ENCODE measurements at regions not wholly inside any gene's neighbourhood (a gene's known extent, or its start where the extent isn't known, plus 50 kb on each side); places are given as distances from the start of the nearest gene placed in this dataset.
A peak's percentile ranks its signal among the peaks of the same experiment; 100 is the strongest.

- no peaks in the 10 kb centered on the region for H3K36me3 ChIP-seq (ENCODE audit: control insufficient read depth, insufficient read depth, low read length)
- DNase-seq: peak in 1 of 2 donors; percentile 40
- H3K27me3 ChIP-seq (ENCODE audit: control insufficient read depth, insufficient read depth, low read length): no peaks in the 10 kb centered on the region
- H3K4me1 ChIP-seq (ENCODE audit: control insufficient read depth, insufficient read depth, low read length): peaks cover 7% of the 10 kb centered on the region
- no peaks in the 10 kb centered on the region for H3K9me3 ChIP-seq (ENCODE audit: control insufficient read depth, low read depth, low read length)
- WGBS (ENCODE audit: insufficient coverage, low lambda C conversion rate): no CpG with 5 or more reads among the region's 5 CpGs
- H3K4me3 ChIP-seq (ENCODE audit: low read length): no peak overlapping the region
- no peak overlapping the region for H3K27ac ChIP-seq (ENCODE audit: low read length)
Measured at GRCh38 chr4:181820553-181820952, 422.6 kb upstream of the TENM3 start.

GRCh38 chr4:181821039-181822004, 421.9 kb upstream of the TENM3 start:
- DNase-seq: peak in 1 of 2 donors; percentile 8
- Histone ChIP-seq H3K36me3 (ENCODE audit: control insufficient read depth, insufficient read depth, low read length) (no peaks in the 10 kb centered on the region), H3K27ac (ENCODE audit: low read length) (no peak overlapping the region), H3K4me1 (ENCODE audit: control insufficient read depth, insufficient read depth, low read length) (peaks cover 7% of the 10 kb centered on the region), H3K4me3 (ENCODE audit: low read length) (no peak overlapping the region), H3K27me3 (ENCODE audit: control insufficient read depth, insufficient read depth, low read length) (no peaks in the 10 kb centered on the region), H3K9me3 (ENCODE audit: control insufficient read depth, low read depth, low read length) (no peaks in the 10 kb centered on the region)
- 65% methylated on average over 9 of the region's 11 CpGs for WGBS (ENCODE audit: insufficient coverage, low lambda C conversion rate)

GRCh38 chr4:181822005-181822375, 421.2 kb upstream of the TENM3 start:
- H3K36me3 ChIP-seq (ENCODE audit: control insufficient read depth, insufficient read depth, low read length): no peaks in the 10 kb centered on the region
- H3K4me1 ChIP-seq (ENCODE audit: control insufficient read depth, insufficient read depth, low read length): peaks cover 7% of the 10 kb centered on the region
- H3K27me3 ChIP-seq (ENCODE audit: control insufficient read depth, insufficient read depth, low read length): no peaks in the 10 kb centered on the region
- no peak overlapping the region for H3K27ac ChIP-seq (ENCODE audit: low read length)
- no peaks in the 10 kb centered on the region for H3K9me3 ChIP-seq (ENCODE audit: control insufficient read depth, low read depth, low read length)
- no peak for DNase-seq
- H3K4me3 ChIP-seq (ENCODE audit: low read length): no peak overlapping the region

- DNase-seq: no peak
- WGBS (ENCODE audit: insufficient coverage, low lambda C conversion rate): no CpG with 5 or more reads among the region's 1 CpG
- H3K9me3 ChIP-seq (ENCODE audit: control insufficient read depth, low read depth, low read length): no peaks in the 10 kb centered on the region
- H3K4me3 ChIP-seq (ENCODE audit: low read length): no peak overlapping the region
- peaks cover 7% of the 10 kb centered on the region for H3K4me1 ChIP-seq (ENCODE audit: control insufficient read depth, insufficient read depth, low read length)
- H3K36me3 ChIP-seq (ENCODE audit: control insufficient read depth, insufficient read depth, low read length): no peaks in the 10 kb centered on the region
- H3K27ac ChIP-seq (ENCODE audit: low read length): no peak overlapping the region
- no peaks in the 10 kb centered on the region for H3K27me3 ChIP-seq (ENCODE audit: control insufficient read depth, insufficient read depth, low read length)
Measured at GRCh38 chr4:181823183-181823582, 420.0 kb upstream of the TENM3 start.

GRCh38 chr4:181823645-181824044, 419.6 kb upstream of the TENM3 start:
- H3K4me3 ChIP-seq (ENCODE audit: low read length): no peak overlapping the region
- H3K4me1 ChIP-seq (ENCODE audit: control insufficient read depth, insufficient read depth, low read length): peaks cover 7% of the 10 kb centered on the region
- no peaks in the 10 kb centered on the region for H3K27me3 ChIP-seq (ENCODE audit: control insufficient read depth, insufficient read depth, low read length)
- no peak for DNase-seq
- H3K36me3 ChIP-seq (ENCODE audit: control insufficient read depth, insufficient read depth, low read length): no peaks in the 10 kb centered on the region
- no peak overlapping the region for H3K27ac ChIP-seq (ENCODE audit: low read length)
- no CpG with 5 or more reads among the region's 3 CpGs for WGBS (ENCODE audit: insufficient coverage, low lambda C conversion rate)
- H3K9me3 ChIP-seq (ENCODE audit: control insufficient read depth, low read depth, low read length): no peaks in the 10 kb centered on the region

GRCh38 chr4:181825564-181825963, 417.6 kb upstream of the TENM3 start:
- no peak for DNase-seq
- H3K9me3 ChIP-seq (ENCODE audit: control insufficient read depth, low read depth, low read length): no peaks in the 10 kb centered on the region
- 87% methylated on average over 2 of the region's 2 CpGs for WGBS (ENCODE audit: insufficient coverage, low lambda C conversion rate)
- H3K4me3 ChIP-seq (ENCODE audit: low read length): no peak overlapping the region
- H3K36me3 ChIP-seq (ENCODE audit: control insufficient read depth, insufficient read depth, low read length): no peaks in the 10 kb centered on the region
- H3K27ac ChIP-seq (ENCODE audit: low read length): no peak overlapping the region
- H3K27me3 ChIP-seq (ENCODE audit: control insufficient read depth, insufficient read depth, low read length): no peaks in the 10 kb centered on the region
- H3K4me1 ChIP-seq (ENCODE audit: control insufficient read depth, insufficient read depth, low read length): peaks cover 5% of the 10 kb centered on the region

GRCh38 chr4:181827246-181827645, 416.0 kb upstream of the TENM3 start:
- H3K27ac ChIP-seq (ENCODE audit: low read length): no peak overlapping the region
- 60% methylated on average over 2 of the region's 9 CpGs for WGBS (ENCODE audit: insufficient coverage, low lambda C conversion rate)

GRCh38 chr4:181830404-181831035, 412.7 kb upstream of the TENM3 start:
- WGBS (ENCODE audit: insufficient coverage, low lambda C conversion rate): 53% methylated on average over 3 of the region's 6 CpGs
- H3K4me3 ChIP-seq (ENCODE audit: low read length): no peak overlapping the region
- H3K9me3 ChIP-seq (ENCODE audit: control insufficient read depth, low read depth, low read length): no peaks in the 10 kb centered on the region
- no peak overlapping the region for H3K27ac ChIP-seq (ENCODE audit: low read length)
- no peaks in the 10 kb centered on the region for H3K36me3 ChIP-seq (ENCODE audit: control insufficient read depth, insufficient read depth, low read length)
- DNase-seq: no peak
- H3K27me3 ChIP-seq (ENCODE audit: control insufficient read depth, insufficient read depth, low read length): no peaks in the 10 kb centered on the region
- H3K4me1 ChIP-seq (ENCODE audit: control insufficient read depth, insufficient read depth, low read length): no peaks in the 10 kb centered on the region

More at GRCh38 chr4:181827246-181827645, 416.0 kb upstream of the TENM3 start:
- DNase-seq: no peak
- Histone ChIP-seq H3K9me3 (ENCODE audit: control insufficient read depth, low read depth, low read length) (no peaks in the 10 kb centered on the region), H3K27me3 (ENCODE audit: control insufficient read depth, insufficient read depth, low read length) (no peaks in the 10 kb centered on the region), H3K36me3 (ENCODE audit: control insufficient read depth, insufficient read depth, low read length) (no peaks in the 10 kb centered on the region), H3K4me3 (ENCODE audit: low read length) (no peak overlapping the region), H3K4me1 (ENCODE audit: control insufficient read depth, insufficient read depth, low read length) (no peaks in the 10 kb centered on the region)

GRCh38 chr4:181834071-181834470, 409.1 kb upstream of the TENM3 start:
- no peaks in the 10 kb centered on the region for H3K36me3 ChIP-seq (ENCODE audit: control insufficient read depth, insufficient read depth, low read length)
- no peaks in the 10 kb centered on the region for H3K9me3 ChIP-seq (ENCODE audit: control insufficient read depth, low read depth, low read length)
- no peak overlapping the region for H3K27ac ChIP-seq (ENCODE audit: low read length)
- H3K27me3 ChIP-seq (ENCODE audit: control insufficient read depth, insufficient read depth, low read length): no peaks in the 10 kb centered on the region
- no peak for DNase-seq
- no peaks in the 10 kb centered on the region for H3K4me1 ChIP-seq (ENCODE audit: control insufficient read depth, insufficient read depth, low read length)
- no peak overlapping the region for H3K4me3 ChIP-seq (ENCODE audit: low read length)
- WGBS (ENCODE audit: insufficient coverage, low lambda C conversion rate): 100% methylated on average over 1 of the region's 2 CpGs

- no peak for DNase-seq
- Histone ChIP-seq H3K4me3 (ENCODE audit: low read length) (no peak overlapping the region), H3K27ac (ENCODE audit: low read length) (no peak overlapping the region), H3K36me3 (ENCODE audit: control insufficient read depth, insufficient read depth, low read length) (no peaks in the 10 kb centered on the region), H3K4me1 (ENCODE audit: control insufficient read depth, insufficient read depth, low read length) (no peaks in the 10 kb centered on the region), H3K27me3 (ENCODE audit: control insufficient read depth, insufficient read depth, low read length) (no peaks in the 10 kb centered on the region), H3K9me3 (ENCODE audit: control insufficient read depth, low read depth, low read length) (no peaks in the 10 kb centered on the region)
- 100% methylated on average over 3 of the region's 5 CpGs for WGBS (ENCODE audit: insufficient coverage, low lambda C conversion rate)
Measured at GRCh38 chr4:181835348-181835747, 407.9 kb upstream of the TENM3 start.
